OCI-LY7 (cell line): ENCODE measurements at regions not wholly inside any gene's neighbourhood (a gene's known extent, or its start where the extent isn't known, plus 50 kb on each side); places are given as distances from the start of the nearest gene placed in this dataset.

Experiments
- CTCF ChIP-seq: fragments of 200-600 bp; sonication (generic); conservative IDR thresholded peaks from 2 replicates; pipeline ENCODE4 v1.5.1; 2014; ENCODE audit warnings: mild to moderate bottlenecking, antibody characterized with exemption, low read length, moderate library complexity, mixed read lengths
- EZH2phosphoT487 ChIP-seq: fragments of 200-600 bp; sonication (generic); IDR thresholded peaks from 2 replicates; pipeline ENCODE4 v1.6.1; 2018; ENCODE audit warnings: low read depth, borderline replicate concordance, mild to moderate bottlenecking, mixed run types, antibody characterized with exemption, low read length, moderate library complexity, mixed read lengths

- TF ChIP-seq CTCF (no peak), EZH2phosphoT487 (no peak)
These were observed 78.0 kb downstream of the YIPF5 start for GRCh38 chr5:144092508-144092907.
